SK-N-SH (cell line): ENCODE measurements at regions not wholly inside any gene's neighbourhood (a gene's known extent, or its start where the extent isn't known, plus 50 kb on each side); places are given as distances from the start of the nearest gene placed in this dataset.

Experiments used
- CTCF ChIP-seq: fragments of 200-600 bp; sonication (generic); IDR thresholded peaks from 2 replicates; pipeline ENCODE4 v1.6.1; 2017; ENCODE audit warnings: antibody characterized with exemption, mild to moderate bottlenecking, moderate library complexity
- EP300 ChIP-seq, 2 experiments: IDR thresholded peaks; 2 replicates each; pipeline versions ENCODE4 v1.4.0 to v1.6.1; 2012; ENCODE audit warnings: borderline replicate concordance in 1 of 2, low read depth in 1 of 2, low read length in 1 of 2
- RAD21 ChIP-seq: IDR thresholded peaks from 2 replicates; pipeline ENCODE4 v1.6.1; 2012; ENCODE audit warnings: mild to moderate bottlenecking, low read length
- RXRA ChIP-seq: IDR thresholded peaks from 2 replicates; pipeline ENCODE4 v1.4.0; 2012; ENCODE audit warnings: low read depth, mild to moderate bottlenecking, borderline replicate concordance
- SMC3 ChIP-seq: IDR thresholded peaks from 2 replicates; pipeline ENCODE4 v1.6.1; 2012; ENCODE audit warnings: low read depth, low read length, improper control_type of control experiment
- TAF1 ChIP-seq: IDR thresholded peaks from 2 replicates; pipeline ENCODE4 v1.6.1; 2012; ENCODE audit warnings: low read depth, mild to moderate bottlenecking, low read length, moderate library complexity, borderline replicate concordance
- TF ChIP-seq, protein P1 (sequence below): IDR thresholded peaks from 2 replicates; pipeline ENCODE4 v1.6.1; 2012; ENCODE audit warnings: mild to moderate bottlenecking, low read depth, low read length, moderate library complexity

GRCh38 chrX:113980953-113981352 is 602.9 kb upstream of the HTR2C start:
- TF ChIP-seq, protein P1, sequence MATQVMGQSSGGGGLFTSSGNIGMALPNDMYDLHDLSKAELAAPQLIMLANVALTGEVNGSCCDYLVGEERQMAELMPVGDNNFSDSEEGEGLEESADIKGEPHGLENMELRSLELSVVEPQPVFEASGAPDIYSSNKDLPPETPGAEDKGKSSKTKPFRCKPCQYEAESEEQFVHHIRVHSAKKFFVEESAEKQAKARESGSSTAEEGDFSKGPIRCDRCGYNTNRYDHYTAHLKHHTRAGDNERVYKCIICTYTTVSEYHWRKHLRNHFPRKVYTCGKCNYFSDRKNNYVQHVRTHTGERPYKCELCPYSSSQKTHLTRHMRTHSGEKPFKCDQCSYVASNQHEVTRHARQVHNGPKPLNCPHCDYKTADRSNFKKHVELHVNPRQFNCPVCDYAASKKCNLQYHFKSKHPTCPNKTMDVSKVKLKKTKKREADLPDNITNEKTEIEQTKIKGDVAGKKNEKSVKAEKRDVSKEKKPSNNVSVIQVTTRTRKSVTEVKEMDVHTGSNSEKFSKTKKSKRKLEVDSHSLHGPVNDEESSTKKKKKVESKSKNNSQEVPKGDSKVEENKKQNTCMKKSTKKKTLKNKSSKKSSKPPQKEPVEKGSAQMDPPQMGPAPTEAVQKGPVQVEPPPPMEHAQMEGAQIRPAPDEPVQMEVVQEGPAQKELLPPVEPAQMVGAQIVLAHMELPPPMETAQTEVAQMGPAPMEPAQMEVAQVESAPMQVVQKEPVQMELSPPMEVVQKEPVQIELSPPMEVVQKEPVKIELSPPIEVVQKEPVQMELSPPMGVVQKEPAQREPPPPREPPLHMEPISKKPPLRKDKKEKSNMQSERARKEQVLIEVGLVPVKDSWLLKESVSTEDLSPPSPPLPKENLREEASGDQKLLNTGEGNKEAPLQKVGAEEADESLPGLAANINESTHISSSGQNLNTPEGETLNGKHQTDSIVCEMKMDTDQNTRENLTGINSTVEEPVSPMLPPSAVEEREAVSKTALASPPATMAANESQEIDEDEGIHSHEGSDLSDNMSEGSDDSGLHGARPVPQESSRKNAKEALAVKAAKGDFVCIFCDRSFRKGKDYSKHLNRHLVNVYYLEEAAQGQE = no peak
- no peak for TF ChIP-seq RAD21
- TF ChIP-seq CTCF = no peak
- TF ChIP-seq EP300 (IDR thresholded peaks at IDR 0.05; ENCODE audit: borderline replicate concordance in 1 of 2, low read depth in 1 of 2, low read length in 1 of 2) = no peak
- no peak for TF ChIP-seq TAF1
- no peak for TF ChIP-seq SMC3
- TF ChIP-seq RXRA = no peak
